Activated naive CD8-positive, alpha-beta T cell treated with anti-CD3 and anti-CD28 coated beads for 36 hours (primary cell): ENCODE measurements at regions not wholly inside any gene's neighbourhood (a gene's known extent, or its start where the extent isn't known, plus 50 kb on each side); places are given as distances from the start of the nearest gene placed in this dataset.

Experiments
- DNase-seq: peaks from one replicate; pipeline ENCODE4 v3.0.0; 2021
- H3K27ac Mint-ChIP-seq: one replicate; pipeline ENCODE4 v1.8.0; 2022; ENCODE audit warnings: mild to moderate bottlenecking, moderate library complexity, mixed read lengths
- H3K27me3 Mint-ChIP-seq: one replicate; pipeline ENCODE4 v1.8.0; 2022; ENCODE audit warnings: mild to moderate bottlenecking, mixed read lengths
- H3K36me3 Mint-ChIP-seq: one replicate; pipeline ENCODE4 v1.8.0; 2021; ENCODE audit warnings: mild to moderate bottlenecking, mixed read lengths
- H3K4me1 Mint-ChIP-seq: one replicate; pipeline ENCODE4 v1.8.0; 2021; ENCODE audit warnings: mixed read lengths
- H3K4me3 Mint-ChIP-seq: one replicate; pipeline ENCODE4 v1.8.0; 2022; ENCODE audit warnings: mild to moderate bottlenecking, moderate library complexity, mixed read lengths
- H3K9me3 Mint-ChIP-seq: one replicate; pipeline ENCODE4 v1.8.0; 2022; ENCODE audit warnings: mixed read lengths

- H3K9me3 Mint-ChIP-seq = peaks cover 3% of the 10 kb centered on the region
- no peak overlapping the region for H3K4me3 Mint-ChIP-seq
- peaks cover 4% of the 10 kb centered on the region for H3K27me3 Mint-ChIP-seq
- H3K4me1 Mint-ChIP-seq = peaks cover 2% of the 10 kb centered on the region
- no peaks in the 10 kb centered on the region for H3K36me3 Mint-ChIP-seq
- H3K27ac Mint-ChIP-seq = no peak overlapping the region
- no peak for DNase-seq
Observed at GRCh38 chr4:163892417-163892816, 397.9 kb downstream of the TMA16 start.

GRCh38 chr4:163895378-163896005 lies 401.0 kb downstream of the TMA16 start:
- Mint-ChIP-seq H3K9me3 (peaks cover 8% of the 10 kb centered on the region), H3K4me1 (peaks cover 2% of the 10 kb centered on the region), H3K27me3 (no peaks in the 10 kb centered on the region), H3K27ac (no peak overlapping the region), H3K4me3 (no peak overlapping the region), H3K36me3 (no peaks in the 10 kb centered on the region)
- DNase-seq = no peak

GRCh38 chr4:163901319-163901718 lies 406.8 kb downstream of the TMA16 start:
- Mint-ChIP-seq H3K27ac (no peak overlapping the region), H3K4me1 (no peaks in the 10 kb centered on the region), H3K36me3 (no peaks in the 10 kb centered on the region), H3K4me3 (no peak overlapping the region), H3K9me3 (peaks cover 8% of the 10 kb centered on the region), H3K27me3 (no peaks in the 10 kb centered on the region)
- no peak for DNase-seq

- DNase-seq = no peak
- Mint-ChIP-seq H3K36me3 (no peaks in the 10 kb centered on the region), H3K4me3 (no peak overlapping the region), H3K27ac (no peak overlapping the region), H3K4me1 (no peaks in the 10 kb centered on the region), H3K9me3 (peaks cover 5% of the 10 kb centered on the region), H3K27me3 (no peaks in the 10 kb centered on the region)
Observed at GRCh38 chr4:163902417-163902816, 407.9 kb downstream of the TMA16 start.

GRCh38 chr4:163911891-163912290 lies 417.4 kb downstream of the TMA16 start:
- H3K27ac Mint-ChIP-seq = no peak overlapping the region
- no peaks in the 10 kb centered on the region for H3K36me3 Mint-ChIP-seq
- no peak overlapping the region for H3K4me3 Mint-ChIP-seq
- no peaks in the 10 kb centered on the region for H3K27me3 Mint-ChIP-seq
- H3K4me1 Mint-ChIP-seq = no peaks in the 10 kb centered on the region
- H3K9me3 Mint-ChIP-seq = no peaks in the 10 kb centered on the region
- no peak for DNase-seq

- H3K36me3 Mint-ChIP-seq = no peaks in the 10 kb centered on the region
- no peak overlapping the region for H3K27ac Mint-ChIP-seq
- no peak for DNase-seq
- H3K4me1 Mint-ChIP-seq = no peaks in the 10 kb centered on the region
- no peak overlapping the region for H3K4me3 Mint-ChIP-seq
- H3K9me3 Mint-ChIP-seq = no peaks in the 10 kb centered on the region
- no peaks in the 10 kb centered on the region for H3K27me3 Mint-ChIP-seq
Observed at GRCh38 chr4:163913571-163913970, 419.1 kb downstream of the TMA16 start.

- Mint-ChIP-seq H3K27ac (no peak overlapping the region), H3K9me3 (no peaks in the 10 kb centered on the region), H3K27me3 (no peaks in the 10 kb centered on the region), H3K4me3 (no peak overlapping the region), H3K4me1 (no peaks in the 10 kb centered on the region), H3K36me3 (no peaks in the 10 kb centered on the region)
- no peak for DNase-seq
Observed at GRCh38 chr4:163915896-163916295, 421.4 kb downstream of the TMA16 start.

- no peaks in the 10 kb centered on the region for H3K27me3 Mint-ChIP-seq
- no peaks in the 10 kb centered on the region for H3K4me1 Mint-ChIP-seq
- no peaks in the 10 kb centered on the region for H3K9me3 Mint-ChIP-seq
- H3K36me3 Mint-ChIP-seq = no peaks in the 10 kb centered on the region
- H3K27ac Mint-ChIP-seq = no peak overlapping the region
- no peak for DNase-seq
- H3K4me3 Mint-ChIP-seq = no peak overlapping the region
Observed at GRCh38 chr4:163920426-163920825, 425.9 kb downstream of the TMA16 start.

GRCh38 chr4:163922302-163922701 lies 427.8 kb downstream of the TMA16 start:
- H3K9me3 Mint-ChIP-seq = no peaks in the 10 kb centered on the region
- H3K27me3 Mint-ChIP-seq = no peaks in the 10 kb centered on the region
- no peaks in the 10 kb centered on the region for H3K4me1 Mint-ChIP-seq
- H3K36me3 Mint-ChIP-seq = no peaks in the 10 kb centered on the region
- no peak overlapping the region for H3K27ac Mint-ChIP-seq
- H3K4me3 Mint-ChIP-seq = no peak overlapping the region
- DNase-seq = no peak

- H3K27me3 Mint-ChIP-seq = no peaks in the 10 kb centered on the region
- H3K4me1 Mint-ChIP-seq = no peaks in the 10 kb centered on the region
- H3K27ac Mint-ChIP-seq = no peak overlapping the region
- H3K4me3 Mint-ChIP-seq = no peak overlapping the region
- H3K36me3 Mint-ChIP-seq = no peaks in the 10 kb centered on the region
- H3K9me3 Mint-ChIP-seq = no peaks in the 10 kb centered on the region
- no peak for DNase-seq
Observed at GRCh38 chr4:163923092-163923491, 428.6 kb downstream of the TMA16 start.

- Mint-ChIP-seq H3K9me3 (no peaks in the 10 kb centered on the region), H3K4me3 (no peak overlapping the region), H3K36me3 (no peaks in the 10 kb centered on the region), H3K27ac (no peak overlapping the region), H3K4me1 (no peaks in the 10 kb centered on the region), H3K27me3 (no peaks in the 10 kb centered on the region)
- no peak for DNase-seq
Observed at GRCh38 chr4:163930086-163930485, 435.6 kb downstream of the TMA16 start.

- Mint-ChIP-seq H3K9me3 (no peaks in the 10 kb centered on the region), H3K27ac (no peak overlapping the region), H3K27me3 (no peaks in the 10 kb centered on the region), H3K4me1 (no peaks in the 10 kb centered on the region), H3K36me3 (no peaks in the 10 kb centered on the region), H3K4me3 (no peak overlapping the region)
- no peak for DNase-seq
Observed at GRCh38 chr4:163932504-163932903, 438.0 kb downstream of the TMA16 start.

GRCh38 chr4:163939597-163939996 lies 445.1 kb downstream of the TMA16 start:
- Mint-ChIP-seq H3K4me3 (no peak overlapping the region), H3K36me3 (no peaks in the 10 kb centered on the region), H3K9me3 (peaks cover 1% of the 10 kb centered on the region), H3K4me1 (no peaks in the 10 kb centered on the region), H3K27ac (no peak overlapping the region), H3K27me3 (no peaks in the 10 kb centered on the region)
- DNase-seq = no peak

GRCh38 chr4:163941221-163941905 lies 446.9 kb downstream of the TMA16 start:
- Mint-ChIP-seq H3K27me3 (no peaks in the 10 kb centered on the region), H3K4me1 (no peaks in the 10 kb centered on the region), H3K36me3 (no peaks in the 10 kb centered on the region), H3K9me3 (peaks cover 1% of the 10 kb centered on the region), H3K27ac (no peak overlapping the region), H3K4me3 (no peak overlapping the region)
- DNase-seq = no peak

GRCh38 chr4:163948920-163949455 lies 454.5 kb downstream of the TMA16 start:
- H3K4me1 Mint-ChIP-seq = no peaks in the 10 kb centered on the region
- no peak for DNase-seq

More at GRCh38 chr4:163948920-163949455, 454.5 kb downstream of the TMA16 start:
- Mint-ChIP-seq H3K36me3 (no peaks in the 10 kb centered on the region), H3K27ac (no peak overlapping the region), H3K9me3 (no peaks in the 10 kb centered on the region), H3K4me3 (no peak overlapping the region), H3K27me3 (no peaks in the 10 kb centered on the region)
